Stimulated activated CD8-positive, alpha-beta memory T cell treated with anti-CD3 and anti-CD28 coated beads, Interleukin-12 subunit alpha, Interleukin-12 subunit beta, amount 100 ng/mL, for 4 hours (primary cell): ENCODE measurements at regions not wholly inside any gene's neighbourhood (a gene's known extent, or its start where the extent isn't known, plus 50 kb on each side); places are given as distances from the start of the nearest gene placed in this dataset.
"Not testable (repeated sequence)": the region's sequence is repeated elsewhere in the genome, so short reads cannot be mapped to it uniquely, and the experiment has no call there.

ENCODE experiments used
- DNase-seq: peaks from one replicate; pipeline ENCODE4 v3.0.0-alpha.2; 2020; ENCODE audit warnings: low read depth

DNA sequence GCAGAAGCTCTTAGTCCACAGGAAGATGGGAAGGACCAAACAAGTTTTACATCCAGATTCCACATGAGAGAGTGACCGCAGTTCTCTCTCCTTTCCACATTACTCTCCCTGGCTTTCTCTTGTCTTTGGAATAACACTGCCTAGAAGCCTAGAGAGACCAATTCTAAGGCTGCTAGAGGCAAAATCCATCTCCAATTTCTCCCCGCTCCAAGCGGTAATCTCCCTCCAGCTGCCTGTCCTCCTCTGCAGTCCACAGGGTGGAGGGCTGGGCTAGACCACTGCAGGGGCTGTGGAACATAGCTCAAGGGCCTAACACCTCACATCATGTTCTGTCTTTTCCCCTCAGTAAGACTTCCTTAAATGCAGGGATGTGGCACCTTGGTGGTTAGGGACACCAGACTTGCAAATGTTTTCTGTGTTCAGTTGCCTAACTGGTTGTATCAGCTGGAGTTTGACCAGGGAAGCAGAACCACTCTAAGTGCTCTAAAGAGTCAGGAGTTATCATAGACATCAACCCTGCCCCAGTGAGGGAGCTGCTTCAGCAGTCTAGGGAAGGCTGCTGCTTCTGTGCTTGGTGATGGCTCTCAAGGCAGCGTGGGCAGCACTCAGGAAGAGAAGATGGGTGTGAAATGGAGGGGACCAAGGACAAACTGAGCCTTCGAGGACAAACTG lies 423.1 kb downstream of the BCOR start:
- no peak for DNase-seq

DNA sequence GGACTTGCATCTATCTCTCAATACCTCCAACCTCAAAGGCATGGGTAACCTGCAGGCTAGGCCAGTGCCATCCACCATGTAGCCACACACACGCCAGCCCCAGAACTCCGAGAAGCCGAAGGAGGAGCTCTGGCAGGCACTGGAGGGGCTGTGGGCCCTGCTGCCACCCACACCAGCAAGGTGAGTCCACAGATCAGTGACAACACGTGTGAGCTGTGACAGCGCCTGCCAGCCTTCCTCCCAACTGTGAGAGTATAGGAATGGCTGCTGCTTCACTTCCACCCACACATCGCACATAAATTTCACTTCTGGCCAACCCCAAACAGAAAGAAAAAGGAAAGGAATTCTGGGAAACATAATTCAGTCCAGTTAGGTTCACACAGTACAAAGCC lies 422.6 kb downstream of the BCOR start:
- no peak for DNase-seq

DNA sequence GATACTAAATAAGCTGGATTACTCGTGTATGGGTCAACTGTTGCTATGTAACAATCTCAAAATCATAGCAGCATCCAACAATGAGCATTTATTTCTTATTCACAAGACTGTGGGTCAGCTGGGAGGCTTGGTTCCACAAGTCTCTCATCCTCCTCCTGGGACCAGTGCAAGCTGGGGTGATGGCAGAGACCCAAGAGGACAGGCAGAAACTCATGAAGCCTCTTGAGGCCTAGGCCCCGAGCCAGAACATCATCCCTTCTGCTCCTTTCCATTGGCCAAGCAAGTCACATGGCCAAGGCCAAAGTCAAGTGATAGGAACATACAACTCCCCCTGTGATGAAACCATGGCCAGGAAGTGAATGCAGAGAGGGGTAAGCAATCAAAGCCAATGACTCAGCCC lies 422.1 kb downstream of the BCOR start:
- DNase-seq = no peak

DNA sequence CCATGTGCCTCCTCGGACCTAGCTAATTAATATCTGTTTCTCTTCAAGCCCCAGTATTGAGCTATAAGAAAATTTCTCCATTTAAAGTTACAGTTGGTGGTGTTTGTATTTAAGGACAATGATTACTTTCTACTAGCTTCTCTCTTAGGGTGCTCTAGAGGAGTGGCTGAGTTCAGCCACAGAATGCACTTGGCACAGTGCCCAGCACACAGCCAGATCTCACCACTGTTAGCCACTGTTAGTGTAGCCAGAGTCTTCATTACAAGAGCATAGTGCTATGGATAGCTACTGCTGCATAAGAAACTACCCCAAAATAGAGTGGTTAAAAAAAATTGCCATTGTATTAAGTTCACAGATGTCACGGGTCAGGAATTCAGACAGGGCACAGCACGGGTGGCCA lies 421.3 kb downstream of the BCOR start:
- DNase-seq = no peak

DNA sequence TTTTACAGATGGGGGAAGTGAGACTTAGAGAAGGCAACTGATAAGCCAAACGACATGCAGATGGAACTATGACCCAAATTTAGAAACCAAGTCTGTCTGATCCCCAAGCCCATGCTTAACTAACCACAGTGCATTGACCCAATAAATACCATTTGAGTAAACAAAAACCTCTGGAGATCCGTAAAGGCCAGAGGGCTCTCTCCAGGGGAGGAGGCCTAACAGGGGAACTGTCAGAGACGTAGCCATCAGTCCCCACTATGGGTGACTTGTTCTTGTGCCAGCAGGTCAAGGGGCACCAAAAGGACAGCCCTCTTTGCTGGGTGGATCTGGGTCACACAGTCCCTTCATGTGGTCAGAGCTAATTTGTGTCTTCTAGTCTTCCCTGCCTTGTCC lies 420.2 kb downstream of the BCOR start:
- no peak for DNase-seq

DNA sequence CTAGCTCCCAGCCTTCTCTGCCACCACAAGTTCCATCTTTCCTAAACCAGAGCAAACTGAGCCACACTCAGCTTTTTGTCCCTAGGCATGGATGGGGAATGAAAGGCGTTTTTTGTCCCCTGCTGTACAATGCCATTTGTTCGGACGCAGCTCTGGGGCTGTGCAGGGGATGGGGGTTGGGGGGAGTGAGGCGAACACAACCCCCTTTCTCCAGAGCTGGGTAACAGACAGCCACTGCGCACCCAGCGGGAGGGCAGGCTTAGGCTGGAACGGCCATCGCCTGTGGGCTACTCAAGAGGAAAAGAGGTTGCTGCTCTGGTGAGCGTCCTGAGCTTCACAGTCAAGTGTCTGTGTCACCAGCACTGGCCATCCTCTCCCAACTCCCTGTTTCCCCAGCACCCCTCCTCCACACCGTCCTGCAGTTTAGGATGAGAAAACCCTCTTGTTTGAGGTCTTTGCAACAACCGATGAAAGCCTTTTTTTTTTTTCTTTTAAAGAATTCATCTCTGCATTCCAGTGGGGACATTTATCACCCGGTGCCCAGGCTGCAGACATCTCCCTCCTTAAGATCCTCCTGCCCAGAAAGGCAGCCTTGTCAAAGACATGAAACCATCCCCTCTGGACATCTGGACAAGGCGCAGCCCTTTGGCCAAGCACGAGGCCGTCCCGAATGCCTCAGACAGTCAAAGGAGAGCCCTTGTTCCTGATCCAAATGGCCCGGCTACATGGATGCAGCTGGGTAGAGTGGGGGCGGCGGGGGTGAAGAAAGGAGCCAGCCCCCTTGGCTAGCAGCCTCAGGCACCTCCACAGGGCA lies 419.6 kb downstream of the BCOR start:
- no peak for DNase-seq

DNA sequence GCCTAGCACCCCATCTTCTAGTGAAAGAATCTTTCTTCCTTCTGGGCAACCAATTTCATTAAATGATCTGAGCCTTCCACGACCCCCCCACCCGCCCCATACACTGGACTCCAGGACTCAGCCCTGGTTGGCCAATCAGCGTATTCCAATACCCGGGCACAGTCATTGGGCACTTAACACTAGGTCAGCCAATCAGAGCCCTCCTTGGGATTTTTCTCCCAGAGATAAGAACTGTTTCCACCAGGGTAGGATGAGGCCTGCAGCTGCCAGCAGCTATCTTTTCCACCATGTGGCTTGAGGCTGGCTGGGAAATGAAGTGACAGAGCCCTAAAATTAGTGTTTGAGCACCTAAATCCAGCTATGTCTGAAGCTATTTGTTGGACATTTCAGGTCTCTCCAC lies 418.8 kb downstream of the BCOR start:
- no peak for DNase-seq

DNA sequence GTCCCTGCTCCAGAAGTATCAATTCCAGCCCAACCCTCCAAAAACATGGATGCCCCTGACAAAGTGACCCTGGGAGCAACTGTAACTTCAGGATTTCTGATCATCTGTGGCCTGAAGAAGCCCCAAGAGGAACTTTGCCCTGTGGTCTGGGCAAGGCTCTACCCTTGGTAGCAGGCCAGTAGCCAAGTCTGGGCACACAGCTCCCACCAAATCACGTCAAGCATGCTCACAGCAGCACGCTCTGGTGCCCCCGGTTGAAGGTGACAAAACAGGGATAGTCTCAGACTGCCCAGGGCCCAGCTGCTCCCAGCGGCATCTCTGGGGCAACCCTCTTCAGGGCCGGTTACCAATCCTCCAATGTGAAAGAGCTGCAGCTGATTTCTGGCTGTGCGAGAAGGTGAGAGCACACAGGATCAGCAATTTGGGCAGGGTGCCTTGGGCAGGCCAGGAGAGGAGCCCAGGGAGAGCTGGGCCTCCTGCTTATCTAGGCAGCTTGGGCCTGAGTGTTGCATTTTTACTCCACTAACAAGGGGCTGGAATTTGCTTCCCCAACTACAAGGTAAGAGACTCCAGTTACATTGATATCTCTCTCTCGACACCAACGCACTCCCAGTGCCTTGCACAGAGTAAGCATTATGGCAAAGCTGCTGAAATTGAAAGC lies 418.1 kb downstream of the BCOR start:
- DNase-seq = no peak

DNA sequence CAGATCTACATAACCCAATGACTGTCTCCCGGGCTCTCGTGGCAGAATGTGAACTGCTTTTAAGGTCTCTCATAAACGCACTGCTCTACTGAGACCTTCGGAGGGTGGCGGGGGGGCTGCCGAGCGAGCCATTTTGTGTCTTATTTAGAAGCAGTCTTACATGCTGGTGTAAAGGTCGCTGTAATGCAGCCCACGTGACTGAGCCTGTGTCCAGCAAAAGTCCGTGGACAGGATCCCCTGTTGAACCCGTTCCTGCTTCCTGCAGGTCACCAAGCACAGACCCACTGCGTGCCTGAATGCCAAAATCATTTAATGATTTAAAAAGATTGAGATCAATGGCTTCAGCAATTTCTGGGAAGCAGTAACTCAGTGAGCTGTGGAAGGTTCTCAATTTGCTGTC lies 415.9 kb downstream of the BCOR start:
- no peak for DNase-seq

DNA sequence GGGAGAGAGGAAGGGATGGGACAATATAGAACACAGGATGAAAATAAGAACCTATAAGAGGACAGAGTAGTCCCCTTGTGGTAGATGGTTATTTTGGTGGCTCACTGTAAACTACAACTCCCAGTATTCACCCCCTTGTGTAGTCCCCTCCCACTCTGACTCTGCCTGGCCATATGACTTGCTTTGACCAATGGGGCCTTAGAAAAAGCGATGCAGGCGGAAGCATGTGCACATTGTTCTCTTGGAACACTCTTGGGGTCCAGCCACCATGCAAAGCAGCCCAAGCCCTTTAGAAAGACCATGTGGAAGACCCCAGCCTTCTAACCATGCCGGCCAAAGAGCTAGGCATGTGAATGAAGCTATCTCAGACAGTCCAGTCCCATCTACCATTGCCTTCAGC lies 415.0 kb downstream of the BCOR start:
- no peak for DNase-seq

DNA sequence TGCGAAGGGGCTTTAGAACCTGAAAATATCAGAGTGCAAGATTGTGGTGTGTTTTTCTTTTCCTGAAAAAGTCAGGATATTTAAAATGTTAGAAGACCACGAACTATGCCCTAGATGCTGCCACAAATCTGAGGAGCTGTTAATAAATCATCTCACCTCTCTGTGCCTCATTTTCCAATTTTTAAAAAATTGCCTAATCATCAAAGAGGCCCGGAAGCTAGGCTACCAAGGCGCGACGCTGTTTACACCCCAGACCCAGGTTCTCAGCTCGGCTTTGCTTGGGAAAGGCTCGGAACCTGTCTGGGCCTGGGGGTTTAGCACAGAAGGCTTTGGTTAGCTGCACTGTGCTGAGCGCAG lies 409.6 kb downstream of the BCOR start:
- no peak for DNase-seq

DNA sequence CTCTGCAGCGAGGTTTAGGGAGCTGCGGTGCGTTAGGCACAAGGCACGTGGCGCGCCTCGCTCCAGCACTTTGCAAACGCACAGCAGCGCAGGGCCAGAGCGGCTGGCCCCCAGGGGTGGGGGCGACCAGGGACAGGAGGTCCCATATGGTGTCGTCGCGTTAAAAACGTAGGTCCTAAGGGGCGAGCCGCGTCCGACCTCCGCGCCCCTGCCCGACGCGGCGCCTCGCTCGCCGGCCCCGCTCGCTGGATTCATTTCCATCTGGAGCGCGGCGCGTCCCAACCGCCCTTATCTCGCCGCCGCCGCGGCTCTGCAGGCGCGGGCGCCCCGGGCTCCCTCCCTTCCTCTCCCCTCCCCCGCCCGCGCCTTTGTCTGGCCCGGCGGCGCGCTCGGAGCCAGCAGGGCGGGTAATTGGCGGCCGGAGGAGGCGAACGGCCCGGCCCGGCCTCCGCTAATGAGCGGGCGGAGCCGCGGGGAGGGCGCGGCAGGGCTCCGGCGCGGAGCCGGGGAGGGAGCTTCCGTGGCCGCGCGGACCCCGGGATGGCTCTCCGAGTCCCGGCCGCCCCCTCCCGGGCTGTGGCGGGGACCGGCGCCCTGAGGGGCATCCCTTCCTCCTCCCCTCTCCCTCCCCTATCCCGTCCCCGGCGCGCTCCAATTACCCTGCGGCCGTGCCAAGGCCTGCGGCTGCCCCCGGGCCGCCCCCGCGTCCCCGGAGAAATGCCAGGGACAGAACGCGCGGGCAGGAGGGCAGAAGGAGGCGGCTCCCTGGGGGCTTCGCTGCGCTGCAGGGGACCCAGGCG lies 409.0 kb downstream of the BCOR start:
- no peak for DNase-seq

DNA sequence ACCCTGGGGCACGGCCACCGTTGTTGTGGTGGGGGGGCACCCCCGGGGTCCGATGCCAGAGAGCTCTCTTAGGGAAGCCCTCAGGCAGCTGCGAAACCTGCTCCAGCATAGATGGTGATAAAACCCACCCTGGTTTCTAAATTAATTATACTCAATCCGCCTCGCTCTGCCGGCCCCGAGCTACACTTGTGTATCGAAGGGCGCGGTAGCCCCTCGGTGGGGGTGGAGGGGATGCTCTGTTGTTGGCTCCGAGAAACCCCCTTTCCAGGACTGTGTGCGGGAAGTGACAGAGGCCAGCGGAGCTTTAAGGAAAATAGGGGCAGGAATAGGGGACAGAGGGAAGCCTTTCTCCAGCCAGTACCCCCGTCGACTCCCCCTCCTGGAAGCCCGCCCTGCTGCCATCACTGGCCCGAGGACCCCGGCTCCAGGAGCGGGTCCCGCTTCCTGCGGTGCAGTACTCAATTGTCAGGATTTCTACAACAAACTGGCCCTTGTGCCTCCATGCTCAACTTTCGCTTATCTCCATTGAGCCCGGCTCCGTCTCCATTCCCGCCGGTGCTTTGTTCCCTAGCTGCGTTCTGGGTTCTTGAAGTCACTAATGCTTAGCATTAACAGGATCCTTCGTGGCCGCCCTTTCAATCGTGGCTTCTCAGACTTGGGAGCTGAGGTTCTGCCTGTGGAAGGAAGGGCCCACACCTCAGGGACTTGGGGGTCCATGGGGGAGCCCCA lies 408.2 kb downstream of the BCOR start:
- no peak for DNase-seq

DNA sequence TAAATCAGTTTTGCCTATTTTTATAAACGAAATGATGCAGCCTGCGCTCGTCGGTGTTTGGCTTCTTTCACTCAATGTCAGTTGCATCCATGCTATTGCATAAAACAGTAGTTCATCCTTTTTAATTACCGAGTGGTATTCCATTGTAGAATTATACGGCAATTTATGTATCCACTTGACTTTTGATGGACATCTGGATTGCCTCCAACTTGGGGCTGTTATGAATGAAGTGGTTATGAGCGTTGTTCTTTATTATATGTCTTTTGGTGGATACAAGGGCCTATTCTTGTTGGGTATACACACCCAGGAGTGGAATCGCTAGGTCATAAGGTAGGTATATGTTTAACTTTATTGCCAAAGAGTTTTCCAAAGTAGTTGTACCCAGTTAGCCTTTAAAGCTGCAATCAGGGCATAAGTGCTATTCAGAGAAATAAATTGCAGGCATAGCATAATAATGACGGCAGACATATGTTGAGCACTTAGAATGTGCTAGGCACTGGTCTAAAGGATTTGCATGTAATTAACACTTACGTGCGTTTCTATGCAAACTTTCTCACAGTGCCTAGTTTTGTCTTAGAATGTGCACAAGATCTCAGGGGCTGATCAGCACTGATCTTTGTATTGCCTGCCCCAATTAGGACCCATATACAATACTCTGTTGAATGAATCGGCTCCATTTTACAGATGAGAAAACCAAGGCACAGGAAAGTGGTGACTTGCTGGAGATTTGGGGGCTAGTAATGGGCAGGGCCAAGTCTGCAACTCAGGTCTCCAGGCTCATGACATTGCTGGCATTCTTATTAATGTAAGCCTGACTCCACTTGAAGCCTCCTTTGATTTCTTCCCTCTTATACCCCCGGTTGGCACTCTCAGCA lies 407.0 kb downstream of the BCOR start:
- no peak for DNase-seq

DNA sequence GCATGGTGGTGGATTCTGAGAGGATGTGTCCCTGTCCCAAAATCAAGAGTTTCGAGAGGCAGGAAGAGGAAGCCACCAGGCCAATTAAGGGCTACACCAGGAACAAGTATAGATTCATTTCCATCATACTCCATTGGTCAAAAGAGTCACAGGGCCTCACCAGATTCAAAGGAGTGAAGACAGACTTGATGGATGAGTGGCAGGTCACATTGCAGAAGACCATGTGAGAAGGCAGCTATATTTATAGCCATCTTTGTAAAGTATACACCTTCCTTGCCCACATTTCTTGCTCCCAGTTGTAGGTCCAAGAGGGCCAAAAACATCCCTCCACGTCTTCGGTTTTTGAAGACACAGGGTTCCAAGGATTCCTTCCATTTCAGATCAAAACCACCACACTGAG lies 406.0 kb downstream of the BCOR start:
- DNase-seq = no peak

DNA sequence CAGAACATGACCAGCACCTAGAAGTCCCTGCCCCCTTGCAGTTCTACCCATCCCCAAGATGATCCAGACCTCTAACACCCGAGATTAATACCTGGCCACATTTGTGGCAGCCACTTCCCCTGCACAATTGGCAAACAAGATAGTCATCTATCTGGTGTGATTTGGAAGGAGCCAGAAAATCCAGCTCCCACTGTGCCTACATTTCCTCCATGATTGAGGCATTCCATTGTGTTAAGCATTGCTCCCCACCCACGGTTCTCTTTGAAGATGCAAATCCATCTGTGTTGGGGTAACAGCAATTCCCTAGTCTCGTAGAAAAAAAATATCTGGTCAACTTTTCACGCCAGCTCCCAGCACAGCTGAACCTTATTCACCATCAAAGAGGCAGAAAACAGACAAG lies 405.0 kb downstream of the BCOR start:
- no peak for DNase-seq

DNA sequence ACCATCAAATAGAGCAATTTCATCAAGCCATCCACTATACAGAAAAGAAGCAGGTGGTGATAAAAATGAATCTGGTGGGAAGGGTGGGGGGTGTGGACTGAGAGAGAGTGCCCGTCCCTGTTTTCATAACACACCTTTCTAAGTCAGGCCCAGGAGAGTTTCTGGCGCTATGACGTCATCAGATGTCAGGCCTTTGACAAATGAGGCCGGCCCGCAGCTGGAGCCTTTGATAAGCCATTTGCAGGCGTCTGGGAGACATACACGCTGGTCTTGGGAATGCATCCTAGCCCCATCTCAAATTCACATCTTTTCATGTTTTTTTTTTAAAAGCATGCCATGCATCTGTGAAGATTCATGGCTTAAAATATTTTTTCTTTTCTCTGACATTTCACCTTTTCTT lies 404.5 kb downstream of the BCOR start:
- DNase-seq = no peak

DNA sequence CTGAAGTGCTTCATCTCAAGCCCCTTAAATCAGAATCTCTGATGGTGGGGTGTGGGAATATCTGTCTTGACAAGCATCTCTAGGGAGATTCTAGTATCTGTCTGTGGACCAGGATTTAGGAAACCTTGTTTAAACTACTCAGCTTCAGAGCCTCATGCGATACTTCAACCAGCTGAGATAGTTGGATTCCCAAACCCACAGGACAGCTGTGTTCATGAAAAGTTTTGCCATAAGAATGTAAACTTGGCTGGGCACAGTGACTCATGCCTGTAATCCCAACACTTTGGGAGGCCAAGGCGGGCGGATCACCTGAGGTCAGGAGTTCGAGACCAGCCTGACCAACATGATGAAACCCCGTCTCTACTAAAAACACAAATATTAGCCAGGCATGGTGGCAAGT lies 395.1 kb downstream of the BCOR start:
- not testable (repeated sequence) for DNase-seq

DNA sequence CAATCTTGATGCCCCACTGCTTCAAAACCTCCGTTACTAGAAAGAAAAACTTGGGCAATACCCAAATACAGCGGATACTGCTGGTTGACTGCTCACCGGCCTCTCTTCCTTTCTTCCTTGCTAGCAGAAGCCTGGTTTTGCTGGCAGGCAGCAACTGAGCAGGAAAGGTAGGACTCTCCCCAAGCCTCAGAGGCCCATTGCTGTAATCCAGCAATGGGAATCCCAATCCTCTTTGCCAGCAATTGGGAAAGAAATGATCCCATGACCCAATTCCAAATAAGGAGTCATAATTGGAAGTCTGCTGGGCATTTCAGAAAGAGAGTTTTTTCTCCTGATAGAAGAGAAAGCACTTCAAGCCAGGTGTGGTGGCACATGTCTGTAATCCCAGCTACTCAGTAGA lies 394.5 kb downstream of the BCOR start:
- DNase-seq = no peak

DNA sequence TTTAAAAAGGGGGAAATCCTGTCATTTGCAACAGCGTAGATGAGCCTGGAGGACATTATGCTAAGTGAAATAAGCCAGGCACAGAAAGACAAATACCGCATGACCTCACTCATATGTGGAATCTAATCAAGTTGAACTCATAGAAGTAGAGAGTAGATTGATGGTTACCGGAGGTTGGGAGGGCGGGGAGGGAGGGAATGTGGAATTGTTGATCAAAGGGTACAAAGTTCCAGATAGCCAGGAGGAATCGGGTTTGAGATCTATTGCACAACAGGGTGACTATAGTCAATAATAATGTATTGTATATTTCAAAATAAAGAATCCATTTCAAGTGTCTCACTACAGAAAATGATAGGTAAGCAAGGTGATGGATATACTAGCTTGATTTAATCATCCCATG lies 393.2 kb downstream of the BCOR start:
- no peak for DNase-seq

DNA sequence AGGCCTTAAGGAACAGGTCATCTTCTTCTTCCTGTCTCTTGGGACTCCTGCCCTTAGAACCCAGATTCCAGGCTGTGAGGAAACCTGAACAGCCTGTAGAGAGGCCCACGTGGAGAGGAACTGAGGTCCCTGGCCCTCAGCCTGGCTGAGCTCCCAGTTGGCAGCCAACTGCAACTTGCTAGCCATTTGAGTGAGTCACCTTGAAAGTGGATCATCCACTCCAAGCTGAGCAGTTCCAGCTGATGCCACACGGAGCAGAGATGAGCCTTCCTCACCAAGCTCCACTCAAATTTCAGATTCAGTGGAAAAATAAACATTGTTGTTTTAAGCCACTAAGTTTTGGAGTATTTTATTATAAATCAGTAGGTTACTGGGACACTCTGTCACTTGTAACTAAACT lies 392.5 kb downstream of the BCOR start:
- no peak for DNase-seq
